ENCODE measurements at regions not wholly inside any gene's neighbourhood (a gene's known extent, or its start where the extent isn't known, plus 50 kb on each side); places are given as distances from the start of the nearest gene placed in this dataset.

GRCh38 chr20:62554898-62555641 lies 79.3 kb upstream of the GATA5 start:
- Histone ChIP-seq H3K36me3 (ENCODE audit: control insufficient read depth, insufficient read depth, low read length) (no peaks in the 10 kb centered on the region), H3K4me1 (ENCODE audit: control insufficient read depth, insufficient read depth, low read length) (peaks cover 15% of the 10 kb centered on the region), H3K27me3 (ENCODE audit: control insufficient read depth, insufficient read depth, low read length) (peaks cover 51% of the 10 kb centered on the region), H3K9me3 (ENCODE audit: control insufficient read depth, insufficient read depth, low read depth, low read length) (no peaks in the 10 kb centered on the region), H3K4me3 (ENCODE audit: low read depth, low read length) (no peak overlapping the region), H3K9ac (ENCODE audit: low read length) (no peak overlapping the region), H3K27ac (ENCODE audit: low read depth, low read length) (no peak overlapping the region)

- Histone ChIP-seq H3K9ac (ENCODE audit: low read length) (no peak overlapping the region), H3K4me3 (ENCODE audit: low read depth, low read length) (no peak overlapping the region), H3K4me1 (ENCODE audit: control insufficient read depth, insufficient read depth, low read length) (peaks cover 18% of the 10 kb centered on the region), H3K27ac (ENCODE audit: low read depth, low read length) (no peak overlapping the region), H3K27me3 (ENCODE audit: control insufficient read depth, insufficient read depth, low read length) (peaks cover 44% of the 10 kb centered on the region), H3K36me3 (ENCODE audit: control insufficient read depth, insufficient read depth, low read length) (no peaks in the 10 kb centered on the region), H3K9me3 (ENCODE audit: control insufficient read depth, insufficient read depth, low read depth, low read length) (no peaks in the 10 kb centered on the region)
Observed at GRCh38 chr20:62555642-62556420, 80.0 kb upstream of the GATA5 start.

- Histone ChIP-seq H3K9me3 (ENCODE audit: control insufficient read depth, insufficient read depth, low read depth, low read length) (no peaks in the 10 kb centered on the region), H3K4me1 (ENCODE audit: control insufficient read depth, insufficient read depth, low read length) (peaks cover 24% of the 10 kb centered on the region; the same call in 1 of the 2 replicates), H3K27me3 (ENCODE audit: control insufficient read depth, insufficient read depth, low read length) (peaks cover 29% of the 10 kb centered on the region), H3K4me3 (ENCODE audit: low read depth, low read length) (no peak overlapping the region), H3K36me3 (ENCODE audit: control insufficient read depth, insufficient read depth, low read length) (no peaks in the 10 kb centered on the region), H3K27ac (ENCODE audit: low read depth, low read length) (no peak overlapping the region), H3K9ac (ENCODE audit: low read length) (no peak overlapping the region)
Observed at GRCh38 chr20:62557462-62557861, 81.7 kb upstream of the GATA5 start.

GRCh38 chr20:62557999-62558408 lies 82.2 kb upstream of the GATA5 start:
- H3K9me3 ChIP-seq (ENCODE audit: control insufficient read depth, insufficient read depth, low read depth, low read length): no peaks in the 10 kb centered on the region
- H3K27me3 ChIP-seq (ENCODE audit: control insufficient read depth, insufficient read depth, low read length): peaks cover 23% of the 10 kb centered on the region
- H3K36me3 ChIP-seq (ENCODE audit: control insufficient read depth, insufficient read depth, low read length): no peaks in the 10 kb centered on the region
- H3K4me1 ChIP-seq (ENCODE audit: control insufficient read depth, insufficient read depth, low read length): peaks cover 24% of the 10 kb centered on the region; the same call in 1 of the 2 replicates
- H3K4me3 ChIP-seq (ENCODE audit: low read depth, low read length): no peak overlapping the region
- H3K9ac ChIP-seq (ENCODE audit: low read length): no peak overlapping the region
- H3K27ac ChIP-seq (ENCODE audit: low read depth, low read length): no peak overlapping the region

GRCh38 chr20:62558779-62559178 lies 83.0 kb upstream of the GATA5 start:
- Histone ChIP-seq H3K36me3 (ENCODE audit: control insufficient read depth, insufficient read depth, low read length) (no peaks in the 10 kb centered on the region), H3K9me3 (ENCODE audit: control insufficient read depth, insufficient read depth, low read depth, low read length) (no peaks in the 10 kb centered on the region), H3K27me3 (ENCODE audit: control insufficient read depth, insufficient read depth, low read length) (peaks cover 15% of the 10 kb centered on the region), H3K4me3 (ENCODE audit: low read depth, low read length) (no peak overlapping the region), H3K27ac (ENCODE audit: low read depth, low read length) (no peak overlapping the region), H3K4me1 (ENCODE audit: control insufficient read depth, insufficient read depth, low read length) (peaks cover 24% of the 10 kb centered on the region; the same call in 1 of the 2 replicates), H3K9ac (ENCODE audit: low read length) (no peak overlapping the region)

GRCh38 chr20:62560162-62560561 lies 82.1 kb upstream of the SLCO4A1 start:
- H3K4me3 ChIP-seq (ENCODE audit: low read depth, low read length): no peak overlapping the region
- no peak overlapping the region for H3K27ac ChIP-seq (ENCODE audit: low read depth, low read length)
- no peaks in the 10 kb centered on the region for H3K36me3 ChIP-seq (ENCODE audit: control insufficient read depth, insufficient read depth, low read length)
- H3K9me3 ChIP-seq (ENCODE audit: control insufficient read depth, insufficient read depth, low read depth, low read length): no peaks in the 10 kb centered on the region
- H3K9ac ChIP-seq (ENCODE audit: low read length): no peak overlapping the region
- peaks cover 5% of the 10 kb centered on the region; the same call in 1 of the 2 replicates for H3K27me3 ChIP-seq (ENCODE audit: control insufficient read depth, insufficient read depth, low read length)
- H3K4me1 ChIP-seq (ENCODE audit: control insufficient read depth, insufficient read depth, low read length): peaks cover 24% of the 10 kb centered on the region; the same call in 1 of the 2 replicates

- Histone ChIP-seq H3K36me3 (ENCODE audit: control insufficient read depth, insufficient read depth, low read length) (no peaks in the 10 kb centered on the region), H3K27me3 (ENCODE audit: control insufficient read depth, insufficient read depth, low read length) (peaks cover 5% of the 10 kb centered on the region; the same call in 1 of the 2 replicates), H3K27ac (ENCODE audit: low read depth, low read length) (no peak overlapping the region)
Observed at GRCh38 chr20:62561182-62561581, 81.1 kb upstream of the SLCO4A1 start.

GRCh38 chr20:62561948-62562347 lies 80.4 kb upstream of the SLCO4A1 start:
- no peak overlapping the region for H3K9ac ChIP-seq (ENCODE audit: low read length)
- no peak overlapping the region for H3K27ac ChIP-seq (ENCODE audit: low read depth, low read length)
- peaks cover 5% of the 10 kb centered on the region; the same call in 1 of the 2 replicates for H3K27me3 ChIP-seq (ENCODE audit: control insufficient read depth, insufficient read depth, low read length)
- H3K4me3 ChIP-seq (ENCODE audit: low read depth, low read length): no peak overlapping the region
- peaks cover 24% of the 10 kb centered on the region; the same call in 1 of the 2 replicates for H3K4me1 ChIP-seq (ENCODE audit: control insufficient read depth, insufficient read depth, low read length)
- no peaks in the 10 kb centered on the region for H3K36me3 ChIP-seq (ENCODE audit: control insufficient read depth, insufficient read depth, low read length)
- H3K9me3 ChIP-seq (ENCODE audit: control insufficient read depth, insufficient read depth, low read depth, low read length): no peaks in the 10 kb centered on the region

More at GRCh38 chr20:62561182-62561581, 81.1 kb upstream of the SLCO4A1 start:
- Histone ChIP-seq H3K9ac (ENCODE audit: low read length) (no peak overlapping the region), H3K9me3 (ENCODE audit: control insufficient read depth, insufficient read depth, low read depth, low read length) (no peaks in the 10 kb centered on the region), H3K4me3 (ENCODE audit: low read depth, low read length) (no peak overlapping the region), H3K4me1 (ENCODE audit: control insufficient read depth, insufficient read depth, low read length) (peaks cover 24% of the 10 kb centered on the region; the same call in 1 of the 2 replicates)

GRCh38 chr20:62562831-62563230 lies 79.5 kb upstream of the SLCO4A1 start:
- Histone ChIP-seq H3K9me3 (ENCODE audit: control insufficient read depth, insufficient read depth, low read depth, low read length) (no peaks in the 10 kb centered on the region), H3K27me3 (ENCODE audit: control insufficient read depth, insufficient read depth, low read length) (peaks cover 5% of the 10 kb centered on the region; the same call in 1 of the 2 replicates), H3K9ac (ENCODE audit: low read length) (no peak overlapping the region), H3K27ac (ENCODE audit: low read depth, low read length) (no peak overlapping the region), H3K4me1 (ENCODE audit: control insufficient read depth, insufficient read depth, low read length) (peaks cover 24% of the 10 kb centered on the region; the same call in 1 of the 2 replicates), H3K36me3 (ENCODE audit: control insufficient read depth, insufficient read depth, low read length) (no peaks in the 10 kb centered on the region), H3K4me3 (ENCODE audit: low read depth, low read length) (no peak overlapping the region)

GRCh38 chr20:62563561-62563960 lies 78.7 kb upstream of the SLCO4A1 start:
- Histone ChIP-seq H3K9me3 (ENCODE audit: control insufficient read depth, insufficient read depth, low read depth, low read length) (no peaks in the 10 kb centered on the region), H3K4me3 (ENCODE audit: low read depth, low read length) (no peak overlapping the region), H3K27ac (ENCODE audit: low read depth, low read length) (no peak overlapping the region), H3K9ac (ENCODE audit: low read length) (no peak overlapping the region), H3K27me3 (ENCODE audit: control insufficient read depth, insufficient read depth, low read length) (peaks cover 3% of the 10 kb centered on the region; the same call in 1 of the 2 replicates), H3K36me3 (ENCODE audit: control insufficient read depth, insufficient read depth, low read length) (no peaks in the 10 kb centered on the region), H3K4me1 (ENCODE audit: control insufficient read depth, insufficient read depth, low read length) (peaks cover 19% of the 10 kb centered on the region; the same call in 1 of the 2 replicates)
